Vagina (tissue), 2 donors: ENCODE measurements at regions not wholly inside any gene's neighbourhood (a gene's known extent, or its start where the extent isn't known, plus 50 kb on each side); places are given as distances from the start of the nearest gene placed in this dataset.

ENCODE experiments used
- CTCF ChIP-seq, 3 experiments: fragments of 450-650 bp in 2 of 3; fragments of 200-600 bp in 1 of 3; sonication (generic) in 1 of 3; IDR thresholded peaks; one replicate each; pipeline ENCODE4 v1.5.1; 2017 to 2019; ENCODE audit warnings: antibody characterized with exemption in 3 of 3, mild to moderate bottlenecking in 2 of 3, moderate library complexity in 2 of 3
- POLR2A ChIP-seq, 2 donors: fragments of 450-650 bp; IDR thresholded peaks; one replicate each; pipeline ENCODE4 v1.6.1; 2017; ENCODE audit warnings: antibody characterized with exemption in 2 of 2, mild to moderate bottlenecking in 2 of 2, moderate library complexity in 2 of 2

GRCh38 chr1:4510276-4510691 is 144.1 kb upstream of the AJAP1 start:
- TF ChIP-seq POLR2A (IDR thresholded peaks at IDR 0.05) (no peak), CTCF (IDR thresholded peaks at IDR 0.05) (no peak)
